ENCODE measurements at regions not wholly inside any gene's neighbourhood (a gene's known extent, or its start where the extent isn't known, plus 50 kb on each side); places are given as distances from the start of the nearest gene placed in this dataset.

- Histone ChIP-seq H4K12ac (ENCODE audit: low read depth, low read length) (no peak overlapping the region), H2AFZ (ENCODE audit: insufficient read depth, low read length, poor library complexity) (no peak overlapping the region), H3K79me2 (ENCODE audit: control insufficient read depth, insufficient read depth, low read length, poor library complexity) (no peaks in the 10 kb centered on the region), H3K36me3 (ENCODE audit: control insufficient read depth in 1 of 2, insufficient read depth in 2 of 2, low read length in 2 of 2) (no peaks in the 10 kb centered on the region), H3K9ac (ENCODE audit: low read length) (no peak overlapping the region), H3K18ac (ENCODE audit: low read length) (no peak overlapping the region), H3K4me3 (ENCODE audit: low read depth, low read length) (no peak overlapping the region), H3K27ac (ENCODE audit: low read depth, low read length) (no peak overlapping the region), H3K9me3 (ENCODE audit: insufficient read depth, low read depth, low read length) (no peaks in the 10 kb centered on the region), H4K91ac (ENCODE audit: low read depth, low read length) (no peak overlapping the region), H3K27me3 (ENCODE audit: insufficient read depth, low read length) (no peaks in the 10 kb centered on the region), H2AK5ac (ENCODE audit: low read length) (no peak overlapping the region), H4K8ac (ENCODE audit: low read depth, low read length) (no peak overlapping the region), H3K79me1 (ENCODE audit: low read length) (no peaks in the 10 kb centered on the region), H3K23ac (ENCODE audit: low read length) (no peak overlapping the region), H3K4me2 (ENCODE audit: low read length) (no peak overlapping the region), H3K4ac (ENCODE audit: low read depth, low read length) (no peak overlapping the region), H3K4me1 (ENCODE audit: control insufficient read depth in 1 of 2, insufficient read depth in 2 of 2, low read length in 2 of 2) (no peaks in the 10 kb centered on the region), H2BK5ac (ENCODE audit: low read depth, low read length, poor library complexity) (no peak overlapping the region), H2BK120ac (ENCODE audit: insufficient read depth, low read length, poor library complexity) (no peak overlapping the region), H3K14ac (ENCODE audit: low read length) (no peak overlapping the region), H2BK12ac (ENCODE audit: low read length) (no peak overlapping the region)
- DNase-seq, result peak in 1 of 2 donors; percentile 52
- WGBS (ENCODE audit: extremely low coverage, insufficient coverage, insufficient read length), result no CpG with 5 or more reads among the region's 5 CpGs
Measured at GRCh38 chr21:27371115-27371974, 404.5 kb upstream of the ADAMTS5 start.

GRCh38 chr21:27369978-27370571 lies 403.2 kb upstream of the ADAMTS5 start:
- Histone ChIP-seq H3K18ac (ENCODE audit: low read length) (no peak overlapping the region), H2AK5ac (ENCODE audit: low read length) (no peak overlapping the region), H3K36me3 (ENCODE audit: control insufficient read depth in 1 of 2, insufficient read depth in 2 of 2, low read length in 2 of 2) (no peaks in the 10 kb centered on the region), H3K9me3 (ENCODE audit: insufficient read depth, low read depth, low read length) (no peaks in the 10 kb centered on the region), H2BK120ac (ENCODE audit: insufficient read depth, low read length, poor library complexity) (no peak overlapping the region), H3K14ac (ENCODE audit: low read length) (no peak overlapping the region), H3K27me3 (ENCODE audit: insufficient read depth, low read length) (no peaks in the 10 kb centered on the region), H4K91ac (ENCODE audit: low read depth, low read length) (no peak overlapping the region), H2AFZ (ENCODE audit: insufficient read depth, low read length, poor library complexity) (no peak overlapping the region), H3K4me3 (ENCODE audit: low read depth, low read length) (no peak overlapping the region), H2BK12ac (ENCODE audit: low read length) (no peak overlapping the region), H3K79me1 (ENCODE audit: low read length) (no peaks in the 10 kb centered on the region), H3K9ac (ENCODE audit: low read length) (no peak overlapping the region), H3K23ac (ENCODE audit: low read length) (no peak overlapping the region), H3K4me2 (ENCODE audit: low read length) (no peak overlapping the region), H4K8ac (ENCODE audit: low read depth, low read length) (no peak overlapping the region), H2BK5ac (ENCODE audit: low read depth, low read length, poor library complexity) (no peak overlapping the region), H3K4ac (ENCODE audit: low read depth, low read length) (no peak overlapping the region), H3K4me1 (ENCODE audit: control insufficient read depth in 1 of 2, insufficient read depth in 2 of 2, low read length in 2 of 2) (no peaks in the 10 kb centered on the region), H3K27ac (ENCODE audit: low read depth, low read length) (no peak overlapping the region), H3K79me2 (ENCODE audit: control insufficient read depth, insufficient read depth, low read length, poor library complexity) (no peaks in the 10 kb centered on the region), H4K12ac (ENCODE audit: low read depth, low read length) (no peak overlapping the region)
- WGBS (ENCODE audit: extremely low coverage, insufficient coverage, insufficient read length), result no CpG with 5 or more reads among the region's 3 CpGs
- DNase-seq, result no peak

- H3K79me2 ChIP-seq (ENCODE audit: control insufficient read depth, insufficient read depth, low read length, poor library complexity), result no peaks in the 10 kb centered on the region
- no peak overlapping the region for H2BK120ac ChIP-seq (ENCODE audit: insufficient read depth, low read length, poor library complexity)
- WGBS (ENCODE audit: extremely low coverage, insufficient coverage, insufficient read length), result no CpG with 5 or more reads among the region's 2 CpGs
- no peak overlapping the region for H4K8ac ChIP-seq (ENCODE audit: low read depth, low read length)
- no peak overlapping the region for H3K27ac ChIP-seq (ENCODE audit: low read depth, low read length)
- H4K91ac ChIP-seq (ENCODE audit: low read depth, low read length), result no peak overlapping the region
- no peak overlapping the region for H3K4me2 ChIP-seq (ENCODE audit: low read length)
- no peak overlapping the region for H2AK5ac ChIP-seq (ENCODE audit: low read length)
- DNase-seq, result no peak
- no peaks in the 10 kb centered on the region for H3K4me1 ChIP-seq (ENCODE audit: control insufficient read depth in 1 of 2, insufficient read depth in 2 of 2, low read length in 2 of 2)
- H3K9me3 ChIP-seq (ENCODE audit: insufficient read depth, low read depth, low read length), result no peaks in the 10 kb centered on the region
- H4K12ac ChIP-seq (ENCODE audit: low read depth, low read length), result no peak overlapping the region
- no peak overlapping the region for H3K4me3 ChIP-seq (ENCODE audit: low read depth, low read length)
- no peak overlapping the region for H3K4ac ChIP-seq (ENCODE audit: low read depth, low read length)
- no peaks in the 10 kb centered on the region for H3K27me3 ChIP-seq (ENCODE audit: insufficient read depth, low read length)
- no peak overlapping the region for H2BK12ac ChIP-seq (ENCODE audit: low read length)
- no peak overlapping the region for H3K23ac ChIP-seq (ENCODE audit: low read length)
- no peak overlapping the region for H3K9ac ChIP-seq (ENCODE audit: low read length)
- H3K14ac ChIP-seq (ENCODE audit: low read length), result no peak overlapping the region
- H3K18ac ChIP-seq (ENCODE audit: low read length), result no peak overlapping the region
- no peak overlapping the region for H2AFZ ChIP-seq (ENCODE audit: insufficient read depth, low read length, poor library complexity)
- H3K79me1 ChIP-seq (ENCODE audit: low read length), result no peaks in the 10 kb centered on the region
- H2BK5ac ChIP-seq (ENCODE audit: low read depth, low read length, poor library complexity), result no peak overlapping the region
- H3K36me3 ChIP-seq (ENCODE audit: control insufficient read depth in 1 of 2, insufficient read depth in 2 of 2, low read length in 2 of 2), result no peaks in the 10 kb centered on the region
Measured at GRCh38 chr21:27369234-27369633, 402.3 kb upstream of the ADAMTS5 start.

GRCh38 chr21:27366646-27367235 lies 399.9 kb upstream of the ADAMTS5 start:
- Histone ChIP-seq H3K14ac (ENCODE audit: low read length) (no peak overlapping the region), H2AFZ (ENCODE audit: insufficient read depth, low read length, poor library complexity) (no peak overlapping the region), H3K79me2 (ENCODE audit: control insufficient read depth, insufficient read depth, low read length, poor library complexity) (no peaks in the 10 kb centered on the region), H2BK120ac (ENCODE audit: insufficient read depth, low read length, poor library complexity) (no peak overlapping the region), H2BK12ac (ENCODE audit: low read length) (no peak overlapping the region), H2AK5ac (ENCODE audit: low read length) (no peak overlapping the region), H3K9ac (ENCODE audit: low read length) (no peak overlapping the region), H3K4me1 (ENCODE audit: control insufficient read depth in 1 of 2, insufficient read depth in 2 of 2, low read length in 2 of 2) (no peaks in the 10 kb centered on the region), H3K23ac (ENCODE audit: low read length) (no peak overlapping the region), H3K27me3 (ENCODE audit: insufficient read depth, low read length) (no peaks in the 10 kb centered on the region), H3K9me3 (ENCODE audit: insufficient read depth, low read depth, low read length) (no peaks in the 10 kb centered on the region), H4K91ac (ENCODE audit: low read depth, low read length) (no peak overlapping the region), H2BK5ac (ENCODE audit: low read depth, low read length, poor library complexity) (no peak overlapping the region), H3K36me3 (ENCODE audit: control insufficient read depth in 1 of 2, insufficient read depth in 2 of 2, low read length in 2 of 2) (no peaks in the 10 kb centered on the region), H3K4me3 (ENCODE audit: low read depth, low read length) (no peak overlapping the region), H3K4me2 (ENCODE audit: low read length) (no peak overlapping the region), H4K12ac (ENCODE audit: low read depth, low read length) (no peak overlapping the region), H3K4ac (ENCODE audit: low read depth, low read length) (no peak overlapping the region), H4K8ac (ENCODE audit: low read depth, low read length) (no peak overlapping the region), H3K18ac (ENCODE audit: low read length) (no peak overlapping the region), H3K79me1 (ENCODE audit: low read length) (no peaks in the 10 kb centered on the region), H3K27ac (ENCODE audit: low read depth, low read length) (no peak overlapping the region)
- WGBS (ENCODE audit: extremely low coverage, insufficient coverage, insufficient read length), result no CpG with 5 or more reads among the region's 3 CpGs
- DNase-seq, result no peak
